Coronary artery (tissue), 2 donors: ENCODE measurements at regions not wholly inside any gene's neighbourhood (a gene's known extent, or its start where the extent isn't known, plus 50 kb on each side); places are given as distances from the start of the nearest gene placed in this dataset.
"Not testable (repeated sequence)": the region's sequence is repeated elsewhere in the genome, so short reads cannot be mapped to it uniquely, and the experiment has no call there.

Experiments
- DNase-seq: peaks from one replicate; pipeline ENCODE4 v3.0.0-alpha.2; 2017; ENCODE audit warnings: low spot score
- H3K27ac ChIP-seq, 2 donors: fragments of 200-600 bp; sonication (generic); one replicate each; pipeline ENCODE4 v1.5.1; 2016 to 2019
- H3K4me3 ChIP-seq: fragments of 200-600 bp; sonication (generic); 2 replicates; pipeline ENCODE4 v1.5.1; 2016; ENCODE audit warnings: mild to moderate bottlenecking, moderate library complexity
- CTCF ChIP-seq: fragments of 200-600 bp; sonication (generic); IDR thresholded peaks from one replicate; pipeline ENCODE4 v1.5.1; 2019; ENCODE audit warnings: antibody characterized with exemption

- Histone ChIP-seq H3K27ac (no peak overlapping the region), H3K4me3 (no peak overlapping the region)
- no peak for DNase-seq
- no peak for TF ChIP-seq CTCF
Measured at GRCh38 chr2:16911746-16912145, 246.1 kb upstream of the CYRIA start.

GRCh38 chr2:16908656-16909055, 243.0 kb upstream of the CYRIA start:
- Histone ChIP-seq H3K27ac (no peak overlapping the region), H3K4me3 (no peak overlapping the region)
- DNase-seq, result no peak
- TF ChIP-seq CTCF, result no peak

GRCh38 chr2:16907645-16908282, 242.1 kb upstream of the CYRIA start:
- H3K27ac ChIP-seq, result no peak overlapping the region
- H3K4me3 ChIP-seq, result no peak overlapping the region
- no peak for TF ChIP-seq CTCF
- DNase-seq, result no peak

- H3K4me3 ChIP-seq, H3K27ac ChIP-seq, DNase-seq: not testable (repeated sequence)
Measured at GRCh38 chr2:16905325-16905724, 239.7 kb upstream of the CYRIA start.

- TF ChIP-seq CTCF, result no peak
- H3K4me3 ChIP-seq, result no peak overlapping the region
- DNase-seq, result no peak
- H3K27ac ChIP-seq, result no peak overlapping the region
Measured at GRCh38 chr2:16900405-16901025, 234.9 kb upstream of the CYRIA start.

GRCh38 chr2:16899958-16900357, 234.3 kb upstream of the CYRIA start:
- Histone ChIP-seq H3K27ac (no peak overlapping the region), H3K4me3 (no peak overlapping the region)
- no peak for DNase-seq
- TF ChIP-seq CTCF, result no peak

- DNase-seq, result no peak
- Histone ChIP-seq H3K4me3 (no peak overlapping the region), H3K27ac (no peak overlapping the region)
- no peak for TF ChIP-seq CTCF
Measured at GRCh38 chr2:16890081-16890480, 224.4 kb upstream of the CYRIA start.
